K562 (cell line): ENCODE measurements at regions not wholly inside any gene's neighbourhood (a gene's known extent, or its start where the extent isn't known, plus 50 kb on each side); places are given as distances from the start of the nearest gene placed in this dataset.

ENCODE experiments used
- CTCF ChIP-seq, 3 experiments: IDR thresholded peaks in 2 of 3; conservative IDR thresholded peaks in 1 of 3; 2 replicates each; pipeline ENCODE4 v1.5.1; 2011 to 2012; ENCODE audit warnings: low read length in 3 of 3, mild to moderate bottlenecking in 3 of 3, control low read depth in 2 of 3, improper control_type of control experiment in 1 of 3, inconsistent platforms in 1 of 3, low read depth in 1 of 3, mixed read lengths in 1 of 3, moderate library complexity in 1 of 3; ENCODE audit not compliant: insufficient read depth in 2 of 3
- MAZ ChIP-seq, 2 experiments: fragments of 450-650 bp in 1 of 2; sonication (generic) in 1 of 2; formaldehyde crosslinking; IDR thresholded peaks in 1 of 2; conservative IDR thresholded peaks in 1 of 2; 2 replicates each; pipeline versions ENCODE4 v1.4.0 to v1.5.0; 2020; ENCODE audit warnings: mild to moderate bottlenecking in 1 of 2, missing genetic modification reagents in 1 of 2
- NR3C1 ChIP-seq: sonication (generic); formaldehyde crosslinking; IDR thresholded peaks from 2 replicates; pipeline ENCODE4 v1.8.1; 2022; ENCODE audit warnings: missing genetic modification reagents
- POLR2A ChIP-seq: fragments of 450-650 bp; conservative IDR thresholded peaks from 2 replicates; pipeline ENCODE4 v1.6.1; 2016
- SIX5 ChIP-seq, 2 experiments: IDR thresholded peaks; 2 replicates each; pipeline ENCODE4 v1.6.1; 2011; ENCODE audit warnings: low read length in 2 of 2, borderline replicate concordance in 1 of 2, low read depth in 1 of 2, mild to moderate bottlenecking in 1 of 2, moderate library complexity in 1 of 2; ENCODE audit not compliant: insufficient read depth in 1 of 2

GRCh38 chr1:181263444-181263843 is 174.9 kb downstream of the IER5 start:
- TF ChIP-seq MAZ (CRISPR knock-in tag; conservative IDR thresholded peaks at IDR 0.05 in 1 of 2, IDR thresholded peaks at IDR 0.05 in 1 of 2) = no peak
- no peak for TF ChIP-seq CTCF (IDR thresholded peaks at IDR 0.05 in 2 of 3, conservative IDR thresholded peaks at IDR 0.05 in 1 of 3; ENCODE audit: insufficient read depth in 2 of 3, low read depth in 1 of 3, low read length in 3 of 3)
- no peak for TF ChIP-seq SIX5 (IDR thresholded peaks at IDR 0.05; ENCODE audit: borderline replicate concordance in 1 of 2, insufficient read depth in 1 of 2, low read depth in 1 of 2, low read length in 2 of 2)
- no peak for TF ChIP-seq NR3C1 (CRISPR knock-in tag)
- no peak for TF ChIP-seq POLR2A
